Mucosa of rectum (tissue), 2 donors: ENCODE measurements at regions not wholly inside any gene's neighbourhood (a gene's known extent, or its start where the extent isn't known, plus 50 kb on each side); places are given as distances from the start of the nearest gene placed in this dataset.

ENCODE experiments used
- H3K27ac ChIP-seq, 2 donors: one replicate each; pipeline ENCODE4 v1.7.0; 2013; ENCODE audit warnings: inconsistent platforms in 2 of 2, low read depth in 2 of 2, low read length in 2 of 2
- H3K27me3 ChIP-seq, 2 donors: one replicate each; pipeline ENCODE4 v1.7.0; 2013; ENCODE audit warnings: low read length in 2 of 2; ENCODE audit not compliant: control insufficient read depth in 2 of 2, insufficient read depth in 2 of 2
- H3K36me3 ChIP-seq, 2 donors: one replicate each; pipeline ENCODE4 v1.7.0; 2013; ENCODE audit warnings: low read length in 2 of 2; ENCODE audit not compliant: control insufficient read depth in 2 of 2, insufficient read depth in 2 of 2
- H3K4me1 ChIP-seq, 2 donors: one replicate each; pipeline ENCODE4 v1.7.0; 2013; ENCODE audit warnings: low read length in 2 of 2, mild to moderate bottlenecking in 1 of 2; ENCODE audit not compliant: control insufficient read depth in 2 of 2, insufficient read depth in 2 of 2
- H3K4me3 ChIP-seq, 2 donors: one replicate each; pipeline ENCODE4 v1.7.0; 2013; ENCODE audit warnings: low read length in 2 of 2
- H3K9ac ChIP-seq, 2 donors: one replicate each; pipeline ENCODE4 v1.7.0; 2013; ENCODE audit warnings: low read length in 2 of 2, low read depth in 1 of 2, mild to moderate bottlenecking in 1 of 2
- H3K9me3 ChIP-seq, 2 donors: one replicate each; pipeline ENCODE4 v1.7.0; 2013; ENCODE audit warnings: low read length in 2 of 2; ENCODE audit not compliant: control insufficient read depth in 2 of 2
- donor health status: healthy.
- donor health status: Normal muscosa, but diverticular disease.

DNA sequence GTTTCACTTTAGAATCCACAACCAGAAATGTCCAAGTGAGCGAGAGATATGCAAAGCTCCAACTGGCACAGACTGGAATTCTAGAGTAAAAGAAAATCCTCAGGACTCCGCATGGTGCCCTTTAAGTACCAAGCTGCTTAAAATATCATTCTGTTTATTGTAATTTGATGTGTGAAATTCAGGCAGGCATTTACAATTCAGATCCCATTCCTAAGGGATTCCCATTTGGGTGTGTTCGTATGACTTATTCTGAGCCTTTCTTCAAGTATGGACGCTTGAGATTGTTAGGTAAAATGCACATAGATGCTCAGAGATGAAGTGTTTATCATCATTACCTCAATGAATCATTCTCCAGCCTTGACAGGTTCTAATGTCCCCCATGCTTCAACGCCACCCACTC lies 99.3 kb upstream of the EEF1E1 start:
- Histone ChIP-seq H3K4me3 (no peak overlapping the region), H3K36me3 (no peaks in the 10 kb centered on the region), H3K4me1 (no peaks in the 10 kb centered on the region), H3K27me3 (no peaks in the 10 kb centered on the region), H3K27ac (no peak overlapping the region), H3K9ac (no peak overlapping the region), H3K9me3 (no peaks in the 10 kb centered on the region)

DNA sequence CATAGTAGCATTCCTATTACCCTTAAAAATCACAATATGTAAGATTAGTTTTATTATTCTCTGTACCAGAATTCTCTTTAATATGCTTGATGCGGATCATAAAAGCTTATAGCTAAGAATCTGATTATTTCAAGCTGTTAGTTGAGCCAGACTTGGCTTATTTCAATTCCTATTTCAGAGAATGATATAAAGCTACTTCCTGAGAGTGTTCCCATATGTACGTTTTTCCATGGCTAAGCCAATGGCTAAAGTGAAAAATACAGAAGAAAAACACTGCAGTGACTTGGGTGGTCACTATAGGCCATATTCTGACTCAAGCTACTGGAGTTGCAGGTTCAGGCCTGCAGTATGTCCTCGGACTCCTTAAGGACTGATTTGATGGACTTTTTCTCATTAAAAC lies 97.9 kb upstream of the EEF1E1 start:
- Histone ChIP-seq H3K9ac (no peak overlapping the region), H3K9me3 (no peaks in the 10 kb centered on the region), H3K27me3 (no peaks in the 10 kb centered on the region), H3K4me1 (no peaks in the 10 kb centered on the region), H3K36me3 (no peaks in the 10 kb centered on the region), H3K27ac (no peak overlapping the region), H3K4me3 (no peak overlapping the region)

DNA sequence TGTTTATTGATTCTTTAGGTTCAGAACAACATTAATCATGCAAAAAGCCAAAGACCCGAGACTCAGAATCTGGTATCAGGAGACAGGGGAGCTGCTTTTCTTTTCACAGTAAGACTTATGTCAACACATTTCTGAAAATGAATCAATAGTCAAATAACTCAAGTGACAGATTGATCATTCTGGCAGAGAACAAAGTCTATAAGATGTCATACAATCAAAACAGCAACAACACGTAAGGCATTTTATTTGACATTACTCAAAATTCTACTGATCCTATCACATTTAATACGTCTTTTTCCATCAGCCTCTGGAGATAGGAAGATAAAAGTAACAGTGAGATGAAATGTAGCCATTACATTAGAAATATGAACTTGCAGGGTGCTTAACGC lies 93.4 kb upstream of the EEF1E1 start:
- H3K27me3 ChIP-seq: no peaks in the 10 kb centered on the region
- H3K4me1 ChIP-seq: no peaks in the 10 kb centered on the region
- no peak overlapping the region for H3K4me3 ChIP-seq
- no peaks in the 10 kb centered on the region for H3K9me3 ChIP-seq
- H3K36me3 ChIP-seq: no peaks in the 10 kb centered on the region
- H3K27ac ChIP-seq: no peak overlapping the region
- no peak overlapping the region for H3K9ac ChIP-seq

DNA sequence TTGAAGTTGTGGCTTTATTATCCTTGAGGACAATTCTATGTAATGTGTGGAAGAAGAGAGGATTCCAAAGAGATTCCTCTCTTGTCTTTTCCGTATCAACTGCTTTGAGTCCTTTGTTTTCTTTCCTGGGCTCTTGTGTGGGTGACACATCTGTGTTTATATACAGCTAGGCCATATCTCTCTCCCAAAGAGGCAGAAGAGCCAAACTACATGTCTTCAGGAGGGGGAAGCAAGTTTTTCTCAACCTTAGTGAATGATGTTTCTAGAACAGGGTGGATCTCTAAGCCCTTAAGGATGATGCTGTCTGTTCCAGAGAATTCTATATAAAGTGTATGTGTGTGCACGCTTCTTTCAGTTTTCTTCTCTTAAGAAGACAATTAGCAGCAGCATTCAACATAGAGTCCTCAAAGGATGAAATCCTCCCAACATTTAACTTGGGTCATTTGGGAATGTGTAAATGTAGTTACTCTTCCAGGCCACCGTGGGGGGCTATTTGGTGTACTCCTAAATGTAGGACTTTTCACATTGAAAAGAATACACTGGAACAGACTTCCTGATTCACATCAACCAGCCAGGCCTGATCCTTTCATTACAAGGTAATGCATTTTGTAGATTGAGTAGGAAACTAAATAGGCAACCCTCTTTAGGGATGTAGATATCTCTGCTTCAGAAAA lies 92.8 kb upstream of the EEF1E1 start:
- Histone ChIP-seq H3K4me3 (no peak overlapping the region), H3K9ac (no peak overlapping the region), H3K9me3 (no peaks in the 10 kb centered on the region), H3K27ac (no peak overlapping the region), H3K27me3 (no peaks in the 10 kb centered on the region), H3K36me3 (no peaks in the 10 kb centered on the region), H3K4me1 (no peaks in the 10 kb centered on the region)

DNA sequence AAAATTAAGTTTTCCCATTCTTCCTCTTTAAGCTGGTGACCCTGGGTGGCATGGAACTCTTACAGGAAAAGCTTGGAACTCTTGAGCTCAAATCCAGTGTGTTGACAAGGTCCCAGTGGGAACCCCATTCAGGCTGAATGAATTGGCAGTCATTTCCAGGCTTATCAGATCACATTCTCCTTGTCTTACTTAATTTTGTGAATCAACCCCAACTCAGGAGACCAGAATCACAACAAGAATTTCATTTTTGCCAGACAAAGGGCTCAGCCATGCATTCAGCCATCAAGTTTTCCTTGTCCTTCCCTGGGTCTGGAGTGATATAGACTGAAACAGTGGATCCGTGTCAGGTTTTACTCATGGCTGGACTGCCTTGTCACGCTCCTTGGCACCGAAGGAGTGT lies 92.1 kb upstream of the EEF1E1 start:
- no peaks in the 10 kb centered on the region for H3K9me3 ChIP-seq
- H3K9ac ChIP-seq: no peak overlapping the region
- no peak overlapping the region for H3K4me3 ChIP-seq
- H3K36me3 ChIP-seq: no peaks in the 10 kb centered on the region
- H3K27me3 ChIP-seq: no peaks in the 10 kb centered on the region
- H3K27ac ChIP-seq: no peak overlapping the region
- no peaks in the 10 kb centered on the region for H3K4me1 ChIP-seq

DNA sequence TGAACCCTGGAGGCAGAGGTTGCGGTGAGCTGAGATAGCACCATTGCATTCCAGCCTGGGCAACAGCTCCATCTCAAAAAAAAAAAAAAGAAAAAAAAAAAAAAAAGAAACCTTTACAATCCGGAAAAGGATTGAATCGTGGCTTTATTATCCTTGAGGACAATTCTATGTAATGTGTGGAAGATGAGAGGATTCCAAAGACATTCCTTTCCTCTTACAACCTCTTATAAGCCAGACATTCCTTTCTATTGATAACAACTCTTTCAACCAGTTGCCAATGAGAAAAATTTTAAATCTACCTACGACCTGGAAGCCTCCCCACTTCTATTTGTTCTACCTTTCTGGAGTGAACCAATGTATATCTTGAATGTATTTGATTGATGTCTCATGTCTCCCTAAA lies 91.2 kb upstream of the EEF1E1 start:
- no peak overlapping the region for H3K9ac ChIP-seq
- no peaks in the 10 kb centered on the region for H3K9me3 ChIP-seq
- H3K4me3 ChIP-seq: no peak overlapping the region
- H3K27me3 ChIP-seq: no peaks in the 10 kb centered on the region
- no peaks in the 10 kb centered on the region for H3K36me3 ChIP-seq
- H3K27ac ChIP-seq: no peak overlapping the region
- H3K4me1 ChIP-seq: no peaks in the 10 kb centered on the region

DNA sequence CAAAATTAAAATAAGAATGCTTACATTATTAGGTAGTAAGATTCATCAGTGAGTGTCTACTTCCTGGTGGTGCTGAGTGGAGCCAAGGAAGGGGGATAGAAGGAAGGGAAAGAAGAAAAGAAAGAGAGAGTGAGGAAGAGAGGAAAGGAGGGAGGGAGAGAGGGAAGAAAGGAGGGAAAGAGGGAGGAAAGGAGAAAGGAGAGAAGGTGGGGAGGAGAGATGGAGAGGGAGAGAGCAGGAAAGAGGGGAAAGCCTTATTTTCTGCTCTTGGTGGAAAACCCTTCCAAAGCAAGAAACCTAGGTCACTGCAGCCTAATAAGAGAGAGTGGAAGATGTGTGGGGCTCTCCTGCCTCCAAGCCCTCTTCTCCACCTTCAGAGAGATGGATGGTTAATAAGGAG lies 90.2 kb upstream of the EEF1E1 start:
- H3K4me1 ChIP-seq: no peaks in the 10 kb centered on the region
- no peak overlapping the region for H3K27ac ChIP-seq
- H3K9ac ChIP-seq: no peak overlapping the region
- no peaks in the 10 kb centered on the region for H3K36me3 ChIP-seq
- H3K9me3 ChIP-seq: no peaks in the 10 kb centered on the region
- no peak overlapping the region for H3K4me3 ChIP-seq
- H3K27me3 ChIP-seq: no peaks in the 10 kb centered on the region

DNA sequence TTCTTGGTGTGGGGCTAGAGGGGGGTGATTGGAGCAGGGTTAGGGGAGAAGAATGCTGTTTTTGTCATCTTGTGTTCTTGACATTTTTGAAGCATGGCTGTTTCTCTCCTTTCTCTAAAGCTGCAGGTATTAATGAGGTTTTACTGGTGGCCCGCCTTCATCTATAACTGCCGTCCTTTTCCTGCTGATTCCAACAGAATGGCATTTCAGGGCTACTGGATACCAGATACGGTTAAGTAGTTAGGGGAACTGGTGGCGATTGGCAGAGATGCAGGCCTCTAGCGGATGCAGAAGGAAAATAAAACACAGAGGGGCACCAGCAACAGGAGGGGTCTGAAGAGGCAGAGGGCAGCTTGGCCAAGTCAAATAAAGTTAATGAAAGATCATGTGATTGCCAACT lies 89.7 kb upstream of the EEF1E1 start:
- Histone ChIP-seq H3K4me1 (no peaks in the 10 kb centered on the region), H3K9ac (no peak overlapping the region), H3K27me3 (no peaks in the 10 kb centered on the region), H3K36me3 (no peaks in the 10 kb centered on the region), H3K4me3 (no peak overlapping the region), H3K9me3 (no peaks in the 10 kb centered on the region), H3K27ac (no peak overlapping the region)

DNA sequence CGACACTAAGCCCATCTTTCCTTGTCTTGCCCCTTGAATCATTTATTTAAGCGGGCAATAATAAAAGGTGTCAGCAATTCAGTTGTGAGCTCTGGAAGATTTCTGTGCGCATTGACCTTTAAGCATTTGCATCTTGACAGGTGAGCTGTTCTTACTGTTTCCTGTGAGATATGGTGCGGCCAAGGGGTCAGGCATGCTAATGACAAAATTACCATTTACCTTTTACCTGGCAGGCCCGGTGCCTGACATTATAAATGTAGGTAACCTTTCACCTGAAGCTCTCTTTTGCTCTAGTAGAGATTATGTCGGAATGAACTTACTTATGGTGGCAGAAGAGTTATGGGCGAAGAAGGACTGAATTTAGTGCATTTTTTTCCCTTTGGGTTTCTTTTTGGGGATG lies 89.3 kb upstream of the EEF1E1 start:
- H3K9me3 ChIP-seq: no peaks in the 10 kb centered on the region
- H3K27me3 ChIP-seq: no peaks in the 10 kb centered on the region
- no peaks in the 10 kb centered on the region for H3K36me3 ChIP-seq
- no peak overlapping the region for H3K27ac ChIP-seq
- H3K9ac ChIP-seq: no peak overlapping the region
- H3K4me3 ChIP-seq: no peak overlapping the region
- H3K4me1 ChIP-seq: no peaks in the 10 kb centered on the region

DNA sequence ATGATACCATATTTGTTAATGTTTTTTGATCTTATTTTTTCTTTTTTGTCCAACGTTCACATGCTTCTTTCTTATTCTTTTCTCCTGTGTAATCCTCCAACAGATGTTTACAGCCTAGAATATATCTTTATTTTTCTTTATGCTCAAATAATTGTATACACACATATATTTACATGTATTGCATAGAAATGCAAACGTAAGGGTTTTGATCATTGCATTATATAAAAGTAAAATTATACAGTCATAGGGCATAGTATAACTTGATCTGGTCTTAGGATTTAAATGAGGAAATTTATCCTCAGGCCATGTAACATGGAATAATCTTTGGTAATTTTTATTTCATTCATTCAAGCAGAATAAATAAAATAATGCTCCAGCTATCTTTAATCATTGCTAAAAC lies 84.9 kb upstream of the EEF1E1 start:
- H3K27ac ChIP-seq: no peak overlapping the region
- H3K4me3 ChIP-seq: no peak overlapping the region
- no peak overlapping the region for H3K9ac ChIP-seq
- no peaks in the 10 kb centered on the region for H3K27me3 ChIP-seq
- H3K4me1 ChIP-seq: peaks cover 0 to 3% of the 10 kb centered on the region in 2 donors
- no peaks in the 10 kb centered on the region for H3K36me3 ChIP-seq
- H3K9me3 ChIP-seq: no peaks in the 10 kb centered on the region
